ENCODE measurements at regions not wholly inside any gene's neighbourhood (a gene's known extent, or its start where the extent isn't known, plus 50 kb on each side); places are given as distances from the start of the nearest gene placed in this dataset.

GRCh38 chr21:43271452-43272020 is 102.7 kb downstream of the CRYAA start:
- Histone ChIP-seq H3K27me3 (ENCODE audit: insufficient read depth) (no peaks in the 10 kb centered on the region), H3K4me2 (no peak overlapping the region), H4K20me1 (replicated peaks; ENCODE audit: insufficient read depth) (no peaks in the 10 kb centered on the region), H3K4me3 (no peak overlapping the region), H3K79me2 (replicated peaks; ENCODE audit: insufficient read depth) (no peaks in the 10 kb centered on the region), H2AFZ (no peak overlapping the region), H3K36me3 (ENCODE audit: insufficient read depth) (no peaks in the 10 kb centered on the region), H3K4me1 (ENCODE audit: insufficient read depth) (no peaks in the 10 kb centered on the region), H3K27ac (ENCODE audit: low read depth) (no peak overlapping the region), H3F3A (replicated peaks; ENCODE audit: low read depth) (no peaks in the 10 kb centered on the region), H3K9me2 (ENCODE audit: insufficient read depth) (no peaks in the 10 kb centered on the region)
- H3K9me3 Mint-ChIP-seq: no peaks in the 10 kb centered on the region
- peaks cover 6% of the 10 kb centered on the region for H3K27me3 Mint-ChIP-seq (ENCODE audit: insufficient read depth, low read depth, poor library complexity)
- DNase-seq (ENCODE audit: low spot score) (no peak), ATAC-seq (no peak)
- no peaks in the 10 kb centered on the region for H3K36me3 Mint-ChIP-seq (ENCODE audit: low read depth)
- H3K4me1 Mint-ChIP-seq: peaks cover 3% of the 10 kb centered on the region
- H3K27ac Mint-ChIP-seq: no peak overlapping the region
- H3K4me3 Mint-ChIP-seq: no peak overlapping the region
- TF ChIP-seq, protein P1, sequence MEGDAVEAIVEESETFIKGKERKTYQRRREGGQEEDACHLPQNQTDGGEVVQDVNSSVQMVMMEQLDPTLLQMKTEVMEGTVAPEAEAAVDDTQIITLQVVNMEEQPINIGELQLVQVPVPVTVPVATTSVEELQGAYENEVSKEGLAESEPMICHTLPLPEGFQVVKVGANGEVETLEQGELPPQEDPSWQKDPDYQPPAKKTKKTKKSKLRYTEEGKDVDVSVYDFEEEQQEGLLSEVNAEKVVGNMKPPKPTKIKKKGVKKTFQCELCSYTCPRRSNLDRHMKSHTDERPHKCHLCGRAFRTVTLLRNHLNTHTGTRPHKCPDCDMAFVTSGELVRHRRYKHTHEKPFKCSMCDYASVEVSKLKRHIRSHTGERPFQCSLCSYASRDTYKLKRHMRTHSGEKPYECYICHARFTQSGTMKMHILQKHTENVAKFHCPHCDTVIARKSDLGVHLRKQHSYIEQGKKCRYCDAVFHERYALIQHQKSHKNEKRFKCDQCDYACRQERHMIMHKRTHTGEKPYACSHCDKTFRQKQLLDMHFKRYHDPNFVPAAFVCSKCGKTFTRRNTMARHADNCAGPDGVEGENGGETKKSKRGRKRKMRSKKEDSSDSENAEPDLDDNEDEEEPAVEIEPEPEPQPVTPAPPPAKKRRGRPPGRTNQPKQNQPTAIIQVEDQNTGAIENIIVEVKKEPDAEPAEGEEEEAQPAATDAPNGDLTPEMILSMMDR (conservative IDR thresholded peaks at IDR 0.05; ENCODE audit: low read depth in 2 of 2): no peak
- TF ChIP-seq ZNF462 (CRISPR knock-in tag; IDR thresholded peaks at IDR 0.05) (no peak), NANOG (IDR thresholded peaks at IDR 0.05; ENCODE audit: borderline replicate concordance) (no peak), EZH2phosphoT487 (IDR thresholded peaks at IDR 0.05; ENCODE audit: unreplicated experiment) (no peak), EZH2 (IDR thresholded peaks at IDR 0.05; ENCODE audit: low read depth, unreplicated experiment) (no peak), CREB1 (CRISPR knock-in tag; IDR thresholded peaks at IDR 0.05; ENCODE audit: low read depth) (no peak), POLR2AphosphoS5 (IDR thresholded peaks at IDR 0.05; ENCODE audit: low read depth) (no peak), STAT1 (IDR thresholded peaks at IDR 0.05; ENCODE audit: unreplicated experiment) (no peak), ZNF331 (CRISPR knock-in tag; IDR thresholded peaks at IDR 0.05; ENCODE audit: low read depth) (no peak), JUNB (IDR thresholded peaks at IDR 0.05; ENCODE audit: unreplicated experiment) (no peak), ZNF114 (CRISPR knock-in tag; IDR thresholded peaks at IDR 0.05) (no peak)
- TF ChIP-seq, protein P2, sequence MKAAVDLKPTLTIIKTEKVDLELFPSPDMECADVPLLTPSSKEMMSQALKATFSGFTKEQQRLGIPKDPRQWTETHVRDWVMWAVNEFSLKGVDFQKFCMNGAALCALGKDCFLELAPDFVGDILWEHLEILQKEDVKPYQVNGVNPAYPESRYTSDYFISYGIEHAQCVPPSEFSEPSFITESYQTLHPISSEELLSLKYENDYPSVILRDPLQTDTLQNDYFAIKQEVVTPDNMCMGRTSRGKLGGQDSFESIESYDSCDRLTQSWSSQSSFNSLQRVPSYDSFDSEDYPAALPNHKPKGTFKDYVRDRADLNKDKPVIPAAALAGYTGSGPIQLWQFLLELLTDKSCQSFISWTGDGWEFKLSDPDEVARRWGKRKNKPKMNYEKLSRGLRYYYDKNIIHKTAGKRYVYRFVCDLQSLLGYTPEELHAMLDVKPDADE (IDR thresholded peaks at IDR 0.05): no peak
- TF ChIP-seq, protein P3, sequence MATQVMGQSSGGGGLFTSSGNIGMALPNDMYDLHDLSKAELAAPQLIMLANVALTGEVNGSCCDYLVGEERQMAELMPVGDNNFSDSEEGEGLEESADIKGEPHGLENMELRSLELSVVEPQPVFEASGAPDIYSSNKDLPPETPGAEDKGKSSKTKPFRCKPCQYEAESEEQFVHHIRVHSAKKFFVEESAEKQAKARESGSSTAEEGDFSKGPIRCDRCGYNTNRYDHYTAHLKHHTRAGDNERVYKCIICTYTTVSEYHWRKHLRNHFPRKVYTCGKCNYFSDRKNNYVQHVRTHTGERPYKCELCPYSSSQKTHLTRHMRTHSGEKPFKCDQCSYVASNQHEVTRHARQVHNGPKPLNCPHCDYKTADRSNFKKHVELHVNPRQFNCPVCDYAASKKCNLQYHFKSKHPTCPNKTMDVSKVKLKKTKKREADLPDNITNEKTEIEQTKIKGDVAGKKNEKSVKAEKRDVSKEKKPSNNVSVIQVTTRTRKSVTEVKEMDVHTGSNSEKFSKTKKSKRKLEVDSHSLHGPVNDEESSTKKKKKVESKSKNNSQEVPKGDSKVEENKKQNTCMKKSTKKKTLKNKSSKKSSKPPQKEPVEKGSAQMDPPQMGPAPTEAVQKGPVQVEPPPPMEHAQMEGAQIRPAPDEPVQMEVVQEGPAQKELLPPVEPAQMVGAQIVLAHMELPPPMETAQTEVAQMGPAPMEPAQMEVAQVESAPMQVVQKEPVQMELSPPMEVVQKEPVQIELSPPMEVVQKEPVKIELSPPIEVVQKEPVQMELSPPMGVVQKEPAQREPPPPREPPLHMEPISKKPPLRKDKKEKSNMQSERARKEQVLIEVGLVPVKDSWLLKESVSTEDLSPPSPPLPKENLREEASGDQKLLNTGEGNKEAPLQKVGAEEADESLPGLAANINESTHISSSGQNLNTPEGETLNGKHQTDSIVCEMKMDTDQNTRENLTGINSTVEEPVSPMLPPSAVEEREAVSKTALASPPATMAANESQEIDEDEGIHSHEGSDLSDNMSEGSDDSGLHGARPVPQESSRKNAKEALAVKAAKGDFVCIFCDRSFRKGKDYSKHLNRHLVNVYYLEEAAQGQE (IDR thresholded peaks at IDR 0.05; ENCODE audit: unreplicated experiment): no peak

Measured in GM23338 (cell line).